Hepatocyte (in vitro differentiated cells): ENCODE measurements at regions not wholly inside any gene's neighbourhood (a gene's known extent, or its start where the extent isn't known, plus 50 kb on each side); places are given as distances from the start of the nearest gene placed in this dataset.
A peak's percentile ranks its signal among the peaks of the same experiment; 100 is the strongest.

Experiments used
- DNase-seq: peaks from one replicate; pipeline ENCODE4 v3.0.0-alpha.2; 2016; ENCODE audit warnings: low spot score
- H2AFZ ChIP-seq: fragments of 200-600 bp; sonication (generic); 2 replicates; pipeline ENCODE4 v1.6.0; 2016; ENCODE audit warnings: antibody characterized with exemption, mild to moderate bottlenecking
- H3K27ac ChIP-seq: fragments of 200-600 bp; sonication (generic); 2 replicates; pipeline ENCODE4 v1.5.1; 2016; ENCODE audit warnings: mild to moderate bottlenecking
- H3K27me3 ChIP-seq: fragments of 200-600 bp; sonication (generic); 2 replicates; pipeline ENCODE4 v1.6.1; 2016
- H3K36me3 ChIP-seq: fragments of 200-600 bp; sonication (generic); replicated peaks from 2 replicates; pipeline ENCODE4 v1.5.1; 2016; ENCODE audit warnings: low read depth; ENCODE audit not compliant: insufficient read depth
- H3K4me1 ChIP-seq: fragments of 200-600 bp; sonication (generic); 2 replicates; pipeline ENCODE4 v1.5.1; 2016; ENCODE audit warnings: mild to moderate bottlenecking, moderate library complexity; ENCODE audit not compliant: insufficient read depth
- H3K4me2 ChIP-seq: fragments of 200-600 bp; sonication (generic); 2 replicates; pipeline ENCODE4 v1.6.0; 2016
- H3K4me3 ChIP-seq: fragments of 200-600 bp; sonication (generic); 2 replicates; pipeline ENCODE4 v1.5.1; 2016; ENCODE audit warnings: mild to moderate bottlenecking
- H3K79me2 ChIP-seq: fragments of 200-600 bp; sonication (generic); 2 replicates; pipeline ENCODE4 v1.6.0; 2017; ENCODE audit warnings: mild to moderate bottlenecking
- H3K9me2 ChIP-seq: fragments of 200-600 bp; sonication (generic); replicated peaks from 2 replicates; pipeline ENCODE4 v1.6.0; 2017; ENCODE audit warnings: mild to moderate bottlenecking; ENCODE audit not compliant: insufficient read depth
- H3K9me3 ChIP-seq: fragments of 200-600 bp; sonication (generic); 2 replicates; pipeline ENCODE4 v1.5.1; 2016; ENCODE audit warnings: low read depth, mild to moderate bottlenecking
- H4K20me1 ChIP-seq: fragments of 200-600 bp; sonication (generic); 2 replicates; pipeline ENCODE4 v1.6.0; 2016; ENCODE audit warnings: mild to moderate bottlenecking; ENCODE audit not compliant: insufficient read depth, poor library complexity, severe bottlenecking
- CTCF ChIP-seq: fragments of 200-600 bp; sonication (generic); IDR thresholded peaks from 2 replicates; pipeline ENCODE4 v1.5.1; 2016; ENCODE audit warnings: antibody characterized with exemption, mild to moderate bottlenecking; ENCODE audit not compliant: poor library complexity
- EZH2 ChIP-seq: fragments of 200-600 bp; sonication (generic); IDR thresholded peaks from 2 replicates; pipeline ENCODE4 v1.6.1; 2016; ENCODE audit warnings: antibody characterized with exemption, mild to moderate bottlenecking, borderline replicate concordance
- EZH2phosphoT487 ChIP-seq: fragments of 200-600 bp; sonication (generic); IDR thresholded peaks from one replicate; pipeline ENCODE4 v1.6.1; 2018; ENCODE audit warnings: antibody characterized with exemption, mild to moderate bottlenecking, low read depth, moderate library complexity; ENCODE audit not compliant: unreplicated experiment, severe bottlenecking
- WGBS: methylation state at CpG from one replicate; pipeline ENCODE4 v1.1.6; 2016; ENCODE audit warnings: low lambda C conversion rate; ENCODE audit errors: missing lambda C conversion rate; 5-methylcytosine and 5-hydroxymethylcytosine counted together

- WGBS, result 65% methylated on average over 9 of the region's 9 CpGs
- Histone ChIP-seq H2AFZ (no peak overlapping the region), H3K4me3 (no peak overlapping the region), H3K4me1 (peaks cover 21% of the 10 kb centered on the region), H3K36me3 (no peaks in the 10 kb centered on the region), H3K9me2 (no peaks in the 10 kb centered on the region), H3K79me2 (no peaks in the 10 kb centered on the region), H3K4me2 (peak overlapping the region; percentile 23), H4K20me1 (no peaks in the 10 kb centered on the region), H3K9me3 (no peaks in the 10 kb centered on the region), H3K27ac (no peak overlapping the region), H3K27me3 (no peaks in the 10 kb centered on the region)
- no peak for DNase-seq
- TF ChIP-seq EZH2phosphoT487 (no peak), EZH2 (no peak), CTCF (no peak)
These were observed 273.2 kb downstream of the CDC5L start for GRCh38 chr6:44660561-44661220.

DNA sequence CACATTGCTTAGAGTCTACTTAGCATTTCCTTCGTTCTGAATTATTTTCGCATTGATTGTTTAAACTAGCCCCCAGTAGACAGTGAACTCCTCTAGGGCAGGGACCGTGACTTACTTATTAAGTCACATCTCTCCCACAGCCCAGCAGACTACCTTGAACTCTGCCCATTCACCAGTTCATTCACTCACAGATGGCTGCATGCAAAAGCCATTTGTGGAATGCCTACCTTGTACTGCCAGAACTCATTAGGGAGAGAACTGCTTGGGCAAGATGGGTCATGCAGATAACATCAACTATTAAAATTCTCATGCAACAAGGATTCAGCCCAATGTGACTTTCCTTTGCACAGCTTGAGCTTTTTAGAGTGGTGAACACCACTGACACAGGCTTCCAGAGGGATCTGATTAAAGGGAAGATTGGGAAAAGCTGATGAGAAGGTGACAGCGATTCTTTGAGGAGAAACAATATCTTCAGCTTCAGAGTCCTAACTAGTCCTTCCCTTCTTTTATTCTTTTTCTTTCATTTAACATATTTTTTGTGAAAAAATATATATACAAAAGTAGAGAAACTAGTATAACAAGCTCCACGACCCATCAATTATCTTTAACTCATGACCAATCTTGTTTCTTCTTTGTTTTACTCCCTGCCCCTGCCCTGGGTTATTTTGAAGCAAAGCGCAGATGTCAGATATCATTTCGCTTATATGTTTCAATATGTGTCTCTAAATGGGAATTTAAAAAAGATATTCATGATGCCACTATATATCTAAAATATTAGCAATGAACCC lies 273.9 kb downstream of the CDC5L start:
- peak overlapping the region; percentile 23 for H3K4me2 ChIP-seq

GRCh38 chr6:44662461-44663121 lies 275.1 kb downstream of the CDC5L start:
- H4K20me1 ChIP-seq, result no peaks in the 10 kb centered on the region
- TF ChIP-seq CTCF, result no peak
- no peak for TF ChIP-seq EZH2phosphoT487
- no peak for TF ChIP-seq EZH2
- H3K27me3 ChIP-seq, result no peaks in the 10 kb centered on the region
- no peaks in the 10 kb centered on the region for H3K79me2 ChIP-seq
- H3K4me3 ChIP-seq, result no peak overlapping the region
- H3K27ac ChIP-seq, result no peak overlapping the region
- H3K9me2 ChIP-seq, result no peaks in the 10 kb centered on the region
- DNase-seq, result no peak
- no peak overlapping the region for H3K4me2 ChIP-seq
- no peak overlapping the region for H2AFZ ChIP-seq
- peaks cover 21% of the 10 kb centered on the region for H3K4me1 ChIP-seq
- 61% methylated on average over 13 of the region's 13 CpGs for whole genome bisulfite sequencing
- H3K36me3 ChIP-seq, result no peaks in the 10 kb centered on the region
- no peaks in the 10 kb centered on the region for H3K9me3 ChIP-seq

More for the DNA sequence above, 273.9 kb downstream of the CDC5L start:
- H3K4me1 ChIP-seq, result peaks cover 21% of the 10 kb centered on the region
- TF ChIP-seq CTCF, result no peak
- no peak overlapping the region for H2AFZ ChIP-seq
- H3K27me3 ChIP-seq, result no peaks in the 10 kb centered on the region
- no peaks in the 10 kb centered on the region for H3K9me2 ChIP-seq
- no peaks in the 10 kb centered on the region for H3K79me2 ChIP-seq
- no peak for DNase-seq
- H3K36me3 ChIP-seq, result no peaks in the 10 kb centered on the region
- no peaks in the 10 kb centered on the region for H4K20me1 ChIP-seq
- 72% methylated on average over 7 of the region's 7 CpGs for WGBS
- no peak overlapping the region for H3K27ac ChIP-seq
- no peak overlapping the region for H3K4me3 ChIP-seq
- no peaks in the 10 kb centered on the region for H3K9me3 ChIP-seq
